ENCODE measurements at regions not wholly inside any gene's neighbourhood (a gene's known extent, or its start where the extent isn't known, plus 50 kb on each side); places are given as distances from the start of the nearest gene placed in this dataset.

DNA sequence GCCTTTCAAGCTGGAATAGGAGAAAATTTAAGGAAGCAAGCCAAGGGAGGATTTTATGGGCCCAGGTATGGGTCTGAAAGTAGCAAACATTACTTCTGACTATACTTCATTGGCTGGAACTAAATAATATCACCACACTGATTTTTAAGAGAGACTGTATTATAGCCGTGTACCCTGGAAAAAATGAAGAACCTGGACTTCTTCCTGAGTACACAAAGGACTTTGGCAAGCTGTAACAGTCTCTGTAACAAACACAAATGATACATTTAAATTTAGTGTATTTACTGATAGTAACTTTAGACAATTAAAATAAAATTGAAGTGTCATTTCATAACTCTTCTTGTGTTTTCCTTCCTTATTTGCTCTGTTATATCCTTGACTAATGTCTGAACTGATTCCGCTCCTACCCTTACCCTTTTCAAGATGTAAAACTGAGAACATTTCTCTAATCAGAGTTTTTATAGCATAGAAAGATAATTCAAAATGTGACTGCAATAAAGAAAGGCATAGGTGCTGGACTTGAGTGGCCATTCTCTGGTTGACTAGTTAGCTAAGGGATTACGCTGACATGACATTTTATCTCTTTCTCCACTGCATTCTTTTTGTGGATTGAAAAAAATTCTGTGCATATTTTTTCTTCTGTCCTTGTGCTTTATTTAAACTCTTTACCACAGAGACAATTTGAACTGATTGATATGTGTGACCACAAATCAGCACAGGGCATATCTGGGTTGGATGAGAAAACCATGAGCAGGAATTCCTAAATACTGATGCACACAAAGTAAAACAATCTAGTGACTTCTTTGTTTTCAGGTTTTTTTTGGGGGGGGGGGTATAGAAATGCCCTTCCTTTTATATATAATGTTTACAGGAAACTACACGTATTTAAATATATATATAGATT lies 349.7 kb downstream of the MDFIC start:
- Histone ChIP-seq H3K27me3 (no peaks in the 10 kb centered on the region), H3K27ac (no peak overlapping the region), H3K36me3 (no peaks in the 10 kb centered on the region), H3K4me1 (no peaks in the 10 kb centered on the region), H3K9me3 (peaks cover 0 to 8% (median 0%) of the 10 kb centered on the region in 12 donors), H3K4me3 (no peak overlapping the region)
- DNase-seq (no peak), ATAC-seq (no peak)
- 79 to 84% (median 82%) methylated on average over 4 of the region's 4 CpGs for WGBS, 4 donors
- TF ChIP-seq, protein P1, sequence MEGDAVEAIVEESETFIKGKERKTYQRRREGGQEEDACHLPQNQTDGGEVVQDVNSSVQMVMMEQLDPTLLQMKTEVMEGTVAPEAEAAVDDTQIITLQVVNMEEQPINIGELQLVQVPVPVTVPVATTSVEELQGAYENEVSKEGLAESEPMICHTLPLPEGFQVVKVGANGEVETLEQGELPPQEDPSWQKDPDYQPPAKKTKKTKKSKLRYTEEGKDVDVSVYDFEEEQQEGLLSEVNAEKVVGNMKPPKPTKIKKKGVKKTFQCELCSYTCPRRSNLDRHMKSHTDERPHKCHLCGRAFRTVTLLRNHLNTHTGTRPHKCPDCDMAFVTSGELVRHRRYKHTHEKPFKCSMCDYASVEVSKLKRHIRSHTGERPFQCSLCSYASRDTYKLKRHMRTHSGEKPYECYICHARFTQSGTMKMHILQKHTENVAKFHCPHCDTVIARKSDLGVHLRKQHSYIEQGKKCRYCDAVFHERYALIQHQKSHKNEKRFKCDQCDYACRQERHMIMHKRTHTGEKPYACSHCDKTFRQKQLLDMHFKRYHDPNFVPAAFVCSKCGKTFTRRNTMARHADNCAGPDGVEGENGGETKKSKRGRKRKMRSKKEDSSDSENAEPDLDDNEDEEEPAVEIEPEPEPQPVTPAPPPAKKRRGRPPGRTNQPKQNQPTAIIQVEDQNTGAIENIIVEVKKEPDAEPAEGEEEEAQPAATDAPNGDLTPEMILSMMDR (IDR thresholded peaks at IDR 0.05), result no peak
- TF ChIP-seq POLR2A (IDR thresholded peaks at IDR 0.05), result no peak
- intact Hi-C loops (cut with DNase I), result no loop called here

DNA sequence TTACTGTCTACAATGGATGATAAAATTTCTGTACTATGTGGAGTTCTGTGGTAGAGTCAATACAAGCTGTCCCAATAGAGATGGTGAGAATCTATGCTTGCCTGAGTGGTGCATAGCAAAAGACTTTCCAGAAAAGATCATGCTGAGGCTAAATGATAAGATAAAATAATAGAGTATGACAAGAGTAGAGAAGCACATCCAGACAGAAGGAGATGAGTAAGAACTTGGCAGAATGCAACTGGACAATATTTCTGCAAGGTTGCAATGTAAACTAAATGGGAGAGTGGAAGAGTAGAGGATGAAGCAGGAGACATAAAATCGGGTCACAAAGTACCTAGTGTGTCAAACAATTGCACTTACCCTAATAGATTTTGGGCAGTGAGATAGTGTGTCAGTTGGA lies 347.6 kb downstream of the MDFIC start:
- DNase-seq (no peak), ATAC-seq (no peak)
- TF ChIP-seq, protein P1 (IDR thresholded peaks at IDR 0.05), result no peak
- TF ChIP-seq POLR2A (IDR thresholded peaks at IDR 0.05), result no peak
- no peaks in the 10 kb centered on the region for H3K27me3 ChIP-seq
- 40 to 84% (median 77%) methylated on average over 1 of the region's 1 CpG for WGBS, 4 donors
- H3K9me3 ChIP-seq, result no peaks in the 10 kb centered on the region
- H3K4me3 ChIP-seq, result no peak overlapping the region
- no peak overlapping the region for H3K27ac ChIP-seq
- intact Hi-C loops (cut with DNase I), result no loop called here
- no peaks in the 10 kb centered on the region for H3K4me1 ChIP-seq
- H3K36me3 ChIP-seq, result no peaks in the 10 kb centered on the region

DNA sequence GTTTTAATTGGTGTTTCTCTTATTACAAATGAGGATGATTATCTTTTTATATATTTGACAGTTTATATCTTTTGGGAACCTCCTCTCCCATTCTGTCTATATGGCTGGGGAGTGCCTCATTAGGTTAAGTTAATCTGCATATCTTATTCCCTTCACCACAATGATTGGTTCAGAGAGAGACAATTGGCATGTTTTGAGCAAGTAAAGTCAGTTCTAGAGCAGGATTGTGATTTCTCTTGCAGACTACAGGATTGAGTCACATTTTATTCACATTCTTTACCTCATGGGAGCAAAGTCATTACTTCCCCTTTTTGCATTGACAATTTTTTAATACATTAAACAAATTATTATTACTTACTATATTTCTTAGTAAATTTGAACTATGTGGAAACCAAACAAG lies 345.6 kb downstream of the MDFIC start:
- TF ChIP-seq POLR2A (IDR thresholded peaks at IDR 0.05), result no peak
- TF ChIP-seq, protein P1 (IDR thresholded peaks at IDR 0.05), result no peak
- no peak for DNase-seq
- no peaks in the 10 kb centered on the region for H3K9me3 ChIP-seq
- H3K4me3 ChIP-seq, result no peak overlapping the region
- no peak overlapping the region for H3K27ac ChIP-seq
- ATAC-seq, result no peak
- H3K27me3 ChIP-seq, result no peaks in the 10 kb centered on the region
- H3K4me1 ChIP-seq, result no peaks in the 10 kb centered on the region
- intact Hi-C loops (cut with DNase I), result no loop called here
- H3K36me3 ChIP-seq, result no peaks in the 10 kb centered on the region

DNA sequence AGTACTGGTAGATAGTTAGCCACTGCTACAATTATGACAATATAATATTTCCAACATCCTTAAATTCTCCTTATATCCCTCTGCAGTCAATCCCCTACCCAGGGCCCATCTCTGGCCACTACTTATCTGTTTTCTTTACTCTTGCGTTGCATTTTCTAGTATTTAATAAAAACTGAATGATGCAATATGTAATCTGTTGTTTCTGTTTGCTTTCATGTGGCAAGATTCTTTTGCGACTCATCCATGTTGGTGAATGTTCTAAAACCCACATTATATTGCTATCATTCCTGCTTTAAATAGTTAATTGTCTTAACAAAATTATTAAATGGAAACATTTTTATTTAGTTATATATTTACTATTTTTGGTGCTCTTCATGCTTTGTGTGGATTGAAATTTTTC lies 338.5 kb downstream of the MDFIC start:
- H3K27me3 ChIP-seq, result no peaks in the 10 kb centered on the region
- ATAC-seq (no peak), DNase-seq (no peak)
- no peak overlapping the region for H3K27ac ChIP-seq
- no peaks in the 10 kb centered on the region for H3K9me3 ChIP-seq
- WGBS, 4 donors, result 87 to 94% (median 91%) methylated on average over 2 of the region's 2 CpGs
- TF ChIP-seq, protein P1 (IDR thresholded peaks at IDR 0.05), result no peak
- no peak for TF ChIP-seq POLR2A (IDR thresholded peaks at IDR 0.05)
- intact Hi-C loops (cut with DNase I), result no loop called here
- no peaks in the 10 kb centered on the region for H3K36me3 ChIP-seq
- no peak overlapping the region for H3K4me3 ChIP-seq
- H3K4me1 ChIP-seq, result no peaks in the 10 kb centered on the region

Measured in heart left ventricle (tissue), 16 donors.